ENCODE measurements at regions not wholly inside any gene's neighbourhood (a gene's known extent, or its start where the extent isn't known, plus 50 kb on each side); places are given as distances from the start of the nearest gene placed in this dataset.

- in situ Hi-C loops (cut with HindIII; ENCODE audit: low pct_unique_long_range_greater_than_20kb, low sequenced_read_pairs) (no loop called here), intact Hi-C loops (cut with micrococcal nuclease; ENCODE audit: unreplicated experiment) (no loop called here)
- Histone ChIP-seq H3K27ac (ENCODE audit: low read length) (no peak overlapping the region), H3K36me3 (ENCODE audit: control insufficient read depth, insufficient read depth, low read length) (no peaks in the 10 kb centered on the region), H3K27me3 (ENCODE audit: control insufficient read depth, insufficient read depth, low read length) (no peaks in the 10 kb centered on the region), H3K9me3 (ENCODE audit: control insufficient read depth, insufficient read depth, low read depth, low read length) (no peaks in the 10 kb centered on the region), H3K4me1 (ENCODE audit: control insufficient read depth, insufficient read depth, low read length) (no peaks in the 10 kb centered on the region), H3K4me3 (ENCODE audit: low read depth in 2 of 2, low read length in 2 of 2) (no peak overlapping the region)
- BruUV-seq (replicated peaks): no TSS peak
- POLR2A ChIA-PET: interaction anchor here (0.6 kb wide), 2 partner anchors 22 to 151 kb away, joined by 3 read pairs; no protein-coding TSS in a partner anchor
- CTCF ChIA-PET: no interaction called here
- ATAC-seq (no peak), DNase-seq (ENCODE audit: low read depth, low spot score) (no peak)
- no peak for TF ChIP-seq SIN3A (IDR thresholded peaks at IDR 0.05; ENCODE audit: borderline replicate concordance, insufficient read depth, low read depth, low read length)
- no peak for TF ChIP-seq POLR2AphosphoS5 (IDR thresholded peaks at IDR 0.05; ENCODE audit: low read depth, low read length)
- TF ChIP-seq REST (IDR thresholded peaks at IDR 0.05; ENCODE audit: insufficient read depth in 1 of 2, low read depth in 2 of 2, low read length in 1 of 2): no peak
- TF ChIP-seq CTCF (IDR thresholded peaks at IDR 0.05): no peak
- TF ChIP-seq TCF7L2 (IDR thresholded peaks at IDR 0.05; ENCODE audit: low read depth, low read length): no peak
These were observed 110.6 kb upstream of the LIMCH1 start for GRCh38 chr4:41427306-41427882.

- ATAC-seq (no peak), DNase-seq (ENCODE audit: low read depth, low spot score) (no peak)
- Histone ChIP-seq H3K27ac (ENCODE audit: low read length) (no peak overlapping the region), H3K27me3 (ENCODE audit: control insufficient read depth, insufficient read depth, low read length) (no peaks in the 10 kb centered on the region), H3K4me3 (ENCODE audit: low read depth in 2 of 2, low read length in 2 of 2) (no peak overlapping the region), H3K36me3 (ENCODE audit: control insufficient read depth, insufficient read depth, low read length) (no peaks in the 10 kb centered on the region), H3K9me3 (ENCODE audit: control insufficient read depth, insufficient read depth, low read depth, low read length) (no peaks in the 10 kb centered on the region), H3K4me1 (ENCODE audit: control insufficient read depth, insufficient read depth, low read length) (no peaks in the 10 kb centered on the region)
- TF ChIP-seq TCF7L2 (IDR thresholded peaks at IDR 0.05; ENCODE audit: low read depth, low read length) (no peak), REST (IDR thresholded peaks at IDR 0.05; ENCODE audit: insufficient read depth in 1 of 2, low read depth in 2 of 2, low read length in 1 of 2) (no peak), CTCF (IDR thresholded peaks at IDR 0.05) (no peak), SIN3A (IDR thresholded peaks at IDR 0.05; ENCODE audit: borderline replicate concordance, insufficient read depth, low read depth, low read length) (no peak), POLR2AphosphoS5 (IDR thresholded peaks at IDR 0.05; ENCODE audit: low read depth, low read length) (no peak)
- ChIA-PET CTCF (no interaction called here), POLR2A (interaction anchor here (0.6 kb wide), 1 partner anchor 21 kb away, joined by 3 read pairs; no protein-coding TSS in a partner anchor)
- no TSS peak for BruUV-seq (replicated peaks)
- intact Hi-C loops (cut with micrococcal nuclease; ENCODE audit: unreplicated experiment) (no loop called here), in situ Hi-C loops (cut with HindIII; ENCODE audit: low pct_unique_long_range_greater_than_20kb, low sequenced_read_pairs) (no loop called here)
These were observed 109.9 kb upstream of the LIMCH1 start for GRCh38 chr4:41427931-41428600.

Measured in Panc1 (cell line).